Activated B cell treated with CpG ODN at 0.5 μM for 24 hours (primary cell): ENCODE measurements at regions not wholly inside any gene's neighbourhood (a gene's known extent, or its start where the extent isn't known, plus 50 kb on each side); places are given as distances from the start of the nearest gene placed in this dataset.

Experiments used
- ATAC-seq: fragments of 200-7000 bp; cut with Tn5 transposase; one replicate; pipeline ENCODE4 v1.10.0; 2021; ENCODE audit warnings: low read depth, mild to moderate bottlenecking, moderate library complexity
- CTCF ChIA-PET: fragments of 350-600 bp; sonication (Branson Sonifier 250); formaldehyde crosslinking; loops from one replicate; lab custom pipeline; 2021; ENCODE audit warnings: antibody characterized with exemption; lab: Charles Lee
- POLR2A ChIA-PET: fragments of 350-600 bp; sonication (Branson Sonifier 250); formaldehyde crosslinking; loops from one replicate; lab custom pipeline; 2021; ENCODE audit warnings: antibody characterized with exemption; lab: Charles Lee
- DNase-seq: peaks from one replicate; pipeline ENCODE4 v3.0.0; 2022
- H3K27ac Mint-ChIP-seq: one replicate; pipeline ENCODE4 v1.8.0; 2020; ENCODE audit warnings: mixed read lengths
- H3K27me3 Mint-ChIP-seq: one replicate; pipeline ENCODE4 v1.8.0; 2021; ENCODE audit warnings: mixed read lengths
- H3K36me3 Mint-ChIP-seq: one replicate; pipeline ENCODE4 v1.8.0; 2021; ENCODE audit warnings: low read depth, mixed read lengths
- H3K4me1 Mint-ChIP-seq: one replicate; pipeline ENCODE4 v1.8.0; 2021; ENCODE audit warnings: mixed read lengths
- H3K4me3 Mint-ChIP-seq: one replicate; pipeline ENCODE4 v1.8.0; 2020; ENCODE audit warnings: mild to moderate bottlenecking, mixed read lengths
- H3K9me3 Mint-ChIP-seq: one replicate; pipeline ENCODE4 v1.8.0; 2020; ENCODE audit warnings: mixed read lengths
- CTCF ChIP-seq: fragments of 200-600 bp; IDR thresholded peaks from one replicate; pipeline ENCODE4 v1.8.0; 2022; ENCODE audit warnings: antibody characterized with exemption, mild to moderate bottlenecking
- intact Hi-C: fragments of 100-400 bp; cut with micrococcal nuclease; formaldehyde crosslinking; loops from one replicate; pipeline ENCODE4 v1.15.1; 2024

- CTCF ChIA-PET = no interaction called here
Observed at GRCh38 chr1:22330092-22330759, 121.4 kb upstream of the ZBTB40 start.

GRCh38 chr1:22330760-22331119 lies 120.9 kb upstream of the ZBTB40 start:
- no peaks in the 10 kb centered on the region for H3K9me3 Mint-ChIP-seq
- no peak overlapping the region for H3K27ac Mint-ChIP-seq
- ATAC-seq (no peak), DNase-seq (no peak)
- ChIA-PET POLR2A (no interaction called here), CTCF (no interaction called here)
- H3K27me3 Mint-ChIP-seq = no peaks in the 10 kb centered on the region
- no peak for TF ChIP-seq CTCF
- no peaks in the 10 kb centered on the region for H3K4me1 Mint-ChIP-seq
- no peak overlapping the region for H3K4me3 Mint-ChIP-seq
- intact Hi-C loops = no loop called here
- H3K36me3 Mint-ChIP-seq = no peaks in the 10 kb centered on the region

More at GRCh38 chr1:22330092-22330759, 121.4 kb upstream of the ZBTB40 start:
- Mint-ChIP-seq H3K27ac (no peak overlapping the region), H3K27me3 (no peaks in the 10 kb centered on the region), H3K36me3 (no peaks in the 10 kb centered on the region), H3K4me3 (no peak overlapping the region), H3K9me3 (no peaks in the 10 kb centered on the region), H3K4me1 (no peaks in the 10 kb centered on the region)
- intact Hi-C loops = no loop called here
- ATAC-seq (no peak), DNase-seq (peak; percentile 2)
- POLR2A ChIA-PET = interaction anchor here (0.6 kb wide), 1 partner anchor 13 kb away, joined by 7 read pairs; no protein-coding TSS in a partner anchor
- TF ChIP-seq CTCF = no peak

- no peak overlapping the region for H3K4me3 Mint-ChIP-seq
- no peak for TF ChIP-seq CTCF
- no peaks in the 10 kb centered on the region for H3K9me3 Mint-ChIP-seq
- intact Hi-C loops = no loop called here
- no peak overlapping the region for H3K27ac Mint-ChIP-seq
- H3K4me1 Mint-ChIP-seq = no peaks in the 10 kb centered on the region
- no peaks in the 10 kb centered on the region for H3K36me3 Mint-ChIP-seq
- CTCF ChIA-PET = no interaction called here
- DNase-seq = no peak
- ATAC-seq = no peak
- POLR2A ChIA-PET = no interaction called here
- no peaks in the 10 kb centered on the region for H3K27me3 Mint-ChIP-seq
Observed at GRCh38 chr1:22331618-22332423, 119.8 kb upstream of the ZBTB40 start.

- no peak for ATAC-seq
- Mint-ChIP-seq H3K9me3 (no peaks in the 10 kb centered on the region), H3K4me1 (no peaks in the 10 kb centered on the region), H3K27me3 (no peaks in the 10 kb centered on the region), H3K27ac (no peak overlapping the region), H3K4me3 (no peak overlapping the region), H3K36me3 (no peaks in the 10 kb centered on the region)
- ChIA-PET POLR2A (no interaction called here), CTCF (no interaction called here)
- DNase-seq = no peak
- TF ChIP-seq CTCF = no peak
- intact Hi-C loops = no loop called here
Observed at GRCh38 chr1:22332424-22332717, 119.3 kb upstream of the ZBTB40 start.

- ChIA-PET POLR2A (no interaction called here), CTCF (no interaction called here)
- intact Hi-C loops = no loop called here
- no peaks in the 10 kb centered on the region for H3K9me3 Mint-ChIP-seq
- TF ChIP-seq CTCF = no peak
- H3K4me3 Mint-ChIP-seq = no peak overlapping the region
- no peaks in the 10 kb centered on the region for H3K27me3 Mint-ChIP-seq
- no peaks in the 10 kb centered on the region for H3K36me3 Mint-ChIP-seq
- no peaks in the 10 kb centered on the region for H3K4me1 Mint-ChIP-seq
- no peak for ATAC-seq
- no peak for DNase-seq
- H3K27ac Mint-ChIP-seq = no peak overlapping the region
Observed at GRCh38 chr1:22332795-22333499, 118.7 kb upstream of the ZBTB40 start.
